ENCODE measurements at regions not wholly inside any gene's neighbourhood (a gene's known extent, or its start where the extent isn't known, plus 50 kb on each side); places are given as distances from the start of the nearest gene placed in this dataset.

DNA sequence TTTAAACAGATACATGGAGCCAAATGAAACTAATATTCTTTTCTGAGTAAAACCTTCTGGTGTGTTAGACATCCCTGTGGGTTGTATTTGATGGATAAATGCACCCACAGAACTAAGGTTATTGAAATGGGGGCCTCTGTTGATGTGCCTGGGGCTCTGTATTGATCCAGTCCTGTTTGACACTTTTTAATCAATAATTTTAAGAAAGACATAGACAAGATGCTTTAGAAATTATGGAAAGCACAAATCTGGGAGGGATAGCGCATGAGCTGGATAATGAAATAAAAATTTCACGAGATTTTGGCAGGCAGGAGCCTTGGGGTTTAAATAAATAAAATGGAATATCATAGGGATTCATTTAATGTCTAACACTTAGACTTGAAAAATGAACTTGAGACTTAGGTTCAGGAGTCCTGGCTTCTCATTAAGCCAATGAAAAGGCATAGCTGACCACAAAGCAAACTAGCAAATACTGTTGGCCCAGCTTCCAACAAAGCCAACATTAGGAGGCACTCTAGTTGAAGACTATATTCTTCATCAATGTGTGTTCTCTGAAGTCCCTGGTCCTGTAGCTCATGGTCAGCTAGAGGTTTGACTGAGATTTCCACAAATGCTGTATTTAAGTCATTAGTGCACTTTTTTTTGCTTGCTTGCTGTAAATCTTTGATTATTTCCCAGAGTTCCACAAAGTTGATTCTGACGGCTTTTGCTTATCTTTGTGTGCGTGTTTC is 64.2 kb upstream of the SH3RF3 start:
- TF ChIP-seq CHD1 (IDR thresholded peaks at IDR 0.05; ENCODE audit: low read depth, low read length) (no peak), POLR2A (IDR thresholded peaks at IDR 0.05; ENCODE audit: low read depth, low read length) (no peak), RFX5 (IDR thresholded peaks at IDR 0.05; ENCODE audit: low read depth, low read length) (no peak), RCOR1 (IDR thresholded peaks at IDR 0.05; ENCODE audit: insufficient replicate concordance, low read length) (no peak)
- TF ChIP-seq, protein P1, sequence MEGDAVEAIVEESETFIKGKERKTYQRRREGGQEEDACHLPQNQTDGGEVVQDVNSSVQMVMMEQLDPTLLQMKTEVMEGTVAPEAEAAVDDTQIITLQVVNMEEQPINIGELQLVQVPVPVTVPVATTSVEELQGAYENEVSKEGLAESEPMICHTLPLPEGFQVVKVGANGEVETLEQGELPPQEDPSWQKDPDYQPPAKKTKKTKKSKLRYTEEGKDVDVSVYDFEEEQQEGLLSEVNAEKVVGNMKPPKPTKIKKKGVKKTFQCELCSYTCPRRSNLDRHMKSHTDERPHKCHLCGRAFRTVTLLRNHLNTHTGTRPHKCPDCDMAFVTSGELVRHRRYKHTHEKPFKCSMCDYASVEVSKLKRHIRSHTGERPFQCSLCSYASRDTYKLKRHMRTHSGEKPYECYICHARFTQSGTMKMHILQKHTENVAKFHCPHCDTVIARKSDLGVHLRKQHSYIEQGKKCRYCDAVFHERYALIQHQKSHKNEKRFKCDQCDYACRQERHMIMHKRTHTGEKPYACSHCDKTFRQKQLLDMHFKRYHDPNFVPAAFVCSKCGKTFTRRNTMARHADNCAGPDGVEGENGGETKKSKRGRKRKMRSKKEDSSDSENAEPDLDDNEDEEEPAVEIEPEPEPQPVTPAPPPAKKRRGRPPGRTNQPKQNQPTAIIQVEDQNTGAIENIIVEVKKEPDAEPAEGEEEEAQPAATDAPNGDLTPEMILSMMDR (conservative IDR thresholded peaks at IDR 0.05; ENCODE audit: low read depth, low read length) = no peak

Measured in IMR-90 (cell line).